ENCODE measurements at regions not wholly inside any gene's neighbourhood (a gene's known extent, or its start where the extent isn't known, plus 50 kb on each side); places are given as distances from the start of the nearest gene placed in this dataset.
A peak's percentile ranks its signal among the peaks of the same experiment; 100 is the strongest.
"Not testable (repeated sequence)": the region's sequence is repeated elsewhere in the genome, so short reads cannot be mapped to it uniquely, and the experiment has no call there.

GRCh38 chr2:175844169-175844568 is 157.9 kb downstream of the LNPK start:
- no peak for TF ChIP-seq CTCF (conservative IDR thresholded peaks at IDR 0.05; ENCODE audit: low read depth, low read length)
- no peak overlapping the region for H3K4me3 ChIP-seq (ENCODE audit: low read length)
- DNase-seq (ENCODE audit: low read depth), result peak; percentile 54

- no peak for DNase-seq (ENCODE audit: low read depth)
- TF ChIP-seq CTCF (conservative IDR thresholded peaks at IDR 0.05; ENCODE audit: low read depth, low read length), result no peak
- no peak overlapping the region for H3K4me3 ChIP-seq (ENCODE audit: low read length)
Observed at GRCh38 chr2:175843625-175844024, 158.4 kb downstream of the LNPK start.

GRCh38 chr2:175842996-175843395 is 159.1 kb downstream of the LNPK start:
- no peak for TF ChIP-seq CTCF (conservative IDR thresholded peaks at IDR 0.05; ENCODE audit: low read depth, low read length)

GRCh38 chr2:175840765-175841164 is 161.3 kb downstream of the LNPK start:
- DNase-seq (ENCODE audit: low read depth); H3K4me3 ChIP-seq (ENCODE audit: low read length): not testable (repeated sequence)

More at GRCh38 chr2:175842996-175843395, 159.1 kb downstream of the LNPK start:
- no peak for DNase-seq (ENCODE audit: low read depth)
- no peak overlapping the region for H3K4me3 ChIP-seq (ENCODE audit: low read length)

- no peak overlapping the region for H3K4me3 ChIP-seq (ENCODE audit: low read length)
- no peak for TF ChIP-seq CTCF (conservative IDR thresholded peaks at IDR 0.05; ENCODE audit: low read depth, low read length)
- DNase-seq (ENCODE audit: low read depth), result no peak
Observed at GRCh38 chr2:175840256-175840655, 161.8 kb downstream of the LNPK start.

- DNase-seq (ENCODE audit: low read depth), result no peak
- no peak for TF ChIP-seq CTCF (conservative IDR thresholded peaks at IDR 0.05; ENCODE audit: low read depth, low read length)
Observed at GRCh38 chr2:175838979-175839378, 163.1 kb downstream of the LNPK start.

GRCh38 chr2:175837046-175837445 is 165.0 kb downstream of the LNPK start:
- no peak for TF ChIP-seq CTCF (conservative IDR thresholded peaks at IDR 0.05; ENCODE audit: low read depth, low read length)
- H3K4me3 ChIP-seq (ENCODE audit: low read length), result no peak overlapping the region
- no peak for DNase-seq (ENCODE audit: low read depth)

More at GRCh38 chr2:175838979-175839378, 163.1 kb downstream of the LNPK start:
- H3K4me3 ChIP-seq (ENCODE audit: low read length), result no peak overlapping the region

GRCh38 chr2:175836361-175836760 is 165.7 kb downstream of the LNPK start:
- H3K4me3 ChIP-seq (ENCODE audit: low read length), result no peak overlapping the region
- TF ChIP-seq CTCF (conservative IDR thresholded peaks at IDR 0.05; ENCODE audit: low read depth, low read length), result no peak
- no peak for DNase-seq (ENCODE audit: low read depth)
